NOMO-1 treated with DMSO at 0.1 percent for 48 hours (cell line): ENCODE measurements at regions not wholly inside any gene's neighbourhood (a gene's known extent, or its start where the extent isn't known, plus 50 kb on each side); places are given as distances from the start of the nearest gene placed in this dataset.
A peak's percentile ranks its signal among the peaks of the same experiment; 100 is the strongest.

ENCODE experiments used
- DNase-seq: peaks from one replicate; lab custom pipeline; 2025; ENCODE audit not compliant: unreplicated experiment; lab: John Stamatoyannopoulos, UW

DNA sequence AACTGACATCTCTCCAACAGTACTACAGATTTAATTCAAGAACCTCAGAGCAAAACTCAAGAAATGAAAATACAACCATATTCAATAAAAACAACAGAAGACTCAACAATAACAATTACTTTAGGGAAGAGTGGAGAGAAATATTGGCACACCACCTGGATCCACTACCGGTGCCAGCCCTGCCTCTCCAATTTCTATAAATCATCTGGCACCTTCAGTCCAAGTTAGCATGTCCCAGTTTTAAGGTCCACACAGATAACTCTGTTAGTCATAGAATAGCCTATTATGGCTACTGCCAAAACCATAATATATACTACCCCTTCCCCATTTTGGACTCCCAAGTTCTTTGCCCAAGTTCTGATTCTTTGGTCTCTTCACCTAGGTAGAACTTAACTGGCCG, 69.9 kb upstream of the PSMA6 start:
- no peak for DNase-seq

GRCh38 chr14:35222872-35223466, 69.2 kb upstream of the PSMA6 start:
- DNase-seq = peak; percentile 43

DNA sequence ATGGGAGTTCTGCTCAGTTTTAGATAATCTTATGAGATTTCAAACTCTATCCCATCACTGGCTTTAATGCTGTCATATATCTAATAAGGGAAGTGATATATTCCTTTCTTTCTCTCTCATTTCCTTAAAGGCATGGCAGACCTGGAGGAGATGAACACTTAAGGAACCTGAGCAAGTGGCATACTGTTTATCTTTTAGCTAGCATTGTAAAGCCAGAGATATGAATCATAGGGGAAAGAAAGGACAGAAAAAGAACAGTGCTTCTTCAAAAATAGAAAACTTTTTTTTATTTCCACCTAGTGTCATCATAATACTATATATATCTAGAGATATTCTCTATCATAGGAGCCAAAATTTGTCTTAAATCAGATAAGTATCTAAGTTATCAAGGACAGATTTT, 68.3 kb upstream of the PSMA6 start:
- no peak for DNase-seq

DNA sequence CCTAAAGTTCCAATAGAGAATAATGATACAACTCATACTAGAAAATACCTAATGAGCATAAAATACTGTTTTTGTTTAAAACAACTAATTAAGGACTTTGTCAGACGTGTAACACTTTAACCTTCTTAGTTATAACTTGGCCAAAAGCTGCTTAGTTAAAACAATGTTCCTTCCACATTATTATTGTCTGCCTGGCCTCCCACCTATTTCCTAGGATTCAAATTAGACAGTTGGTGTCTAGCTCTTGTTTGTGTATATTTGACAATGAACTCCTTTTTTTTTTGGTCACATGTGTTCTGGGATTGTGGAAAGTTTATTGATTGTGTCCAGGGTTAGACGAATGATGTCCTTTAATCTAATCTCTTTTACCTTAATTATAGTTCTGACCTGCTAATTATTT, 67.6 kb upstream of the PSMA6 start:
- no peak for DNase-seq

- DNase-seq = peak; percentile 52
Observed at GRCh38 chr14:35229084-35229791, 62.9 kb upstream of the PSMA6 start.

DNA sequence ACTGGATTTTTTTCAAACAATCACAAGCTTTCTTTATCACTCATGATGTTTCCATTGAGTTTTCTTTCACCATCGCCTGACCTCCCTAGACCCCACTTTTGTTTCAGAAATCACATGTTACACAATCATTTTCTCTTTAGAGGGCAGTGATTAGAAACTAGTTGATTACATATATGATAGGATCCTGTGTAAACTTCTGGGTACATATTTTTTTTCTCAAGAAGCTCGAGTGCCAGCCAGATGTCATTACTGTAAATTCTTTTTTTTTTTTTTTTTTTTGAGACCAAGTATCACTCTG, 62.4 kb upstream of the PSMA6 start:
- peak; percentile 52 for DNase-seq

DNA sequence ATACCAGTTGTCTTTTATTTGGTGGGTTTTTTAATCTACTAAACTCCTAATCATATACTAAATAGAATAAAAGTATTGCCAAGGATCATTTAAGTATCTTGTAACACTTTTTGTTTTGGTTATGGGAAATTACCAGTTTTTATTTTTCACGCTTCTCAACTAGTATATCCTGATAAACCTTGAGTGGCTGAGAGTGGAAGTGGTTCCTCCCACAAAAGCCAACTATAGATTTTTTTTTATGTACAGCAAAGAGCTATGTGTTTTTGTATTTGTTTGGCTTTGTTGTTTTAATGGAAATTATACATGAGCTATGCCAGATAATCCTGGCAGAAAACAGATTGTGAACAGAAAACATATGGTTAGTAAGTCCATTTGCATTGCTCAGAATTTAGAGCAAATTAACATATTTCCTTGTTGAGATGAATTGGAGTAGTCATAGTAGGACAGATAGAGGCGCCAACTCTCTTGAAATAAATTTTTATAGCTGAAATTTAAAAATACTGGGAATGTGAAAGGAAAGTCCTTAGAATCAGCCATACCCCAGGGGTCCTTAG, 60.9 kb upstream of the PSMA6 start:
- DNase-seq = no peak

- DNase-seq = peak; percentile 16
Observed at GRCh38 chr14:35234012-35234805, 58.0 kb upstream of the PSMA6 start.

GRCh38 chr14:35235840-35236239, 56.3 kb upstream of the PSMA6 start:
- no peak for DNase-seq

DNA sequence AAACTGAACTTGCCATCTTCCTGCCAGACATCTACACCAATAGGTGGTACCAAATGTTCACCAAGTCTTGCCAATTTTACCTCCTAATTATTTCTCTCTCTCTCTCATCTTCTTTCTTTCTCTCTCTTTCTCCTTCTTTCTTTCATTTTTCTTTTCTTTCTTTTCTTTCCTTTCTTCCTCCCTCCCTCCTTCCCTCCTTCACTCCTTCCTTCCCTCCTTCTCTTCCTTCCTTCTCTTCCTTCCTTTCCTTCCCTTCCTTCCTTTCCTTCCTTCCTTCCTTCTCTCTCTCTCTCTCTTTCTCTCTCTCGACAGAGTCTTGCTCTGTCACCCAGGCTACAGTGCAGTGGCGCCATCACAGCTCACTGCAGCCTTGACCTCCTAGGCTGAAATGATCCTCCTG, 55.4 kb upstream of the PSMA6 start:
- no peak for DNase-seq

GRCh38 chr14:35240231-35240630, 52.0 kb upstream of the PSMA6 start:
- no peak for DNase-seq
